ENCODE measurements at regions not wholly inside any gene's neighbourhood (a gene's known extent, or its start where the extent isn't known, plus 50 kb on each side); places are given as distances from the start of the nearest gene placed in this dataset.

DNA sequence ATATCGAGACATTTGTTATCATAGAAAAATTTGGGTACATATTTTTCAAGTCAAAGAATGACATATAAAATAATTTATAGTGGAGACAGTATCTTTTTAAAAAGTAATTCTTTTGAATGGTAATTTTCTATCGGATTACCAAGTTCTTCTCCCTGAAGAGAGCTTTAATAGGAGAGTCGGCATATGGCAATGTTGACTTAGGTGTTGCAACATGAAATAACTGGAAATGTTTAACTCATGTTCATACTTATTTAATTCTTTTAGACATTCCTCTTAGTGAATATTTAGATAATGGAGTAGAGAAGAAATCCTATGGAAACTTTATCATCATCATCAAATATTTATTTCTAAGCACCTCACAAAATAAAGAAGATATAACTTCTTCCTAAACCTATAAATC, 118.2 kb upstream of the CTNND2 start:
- DNase-seq (ENCODE audit: insufficient read length, low spot score) (no peak), FAIRE-seq (peak; percentile 46)
- TF ChIP-seq, protein P1, sequence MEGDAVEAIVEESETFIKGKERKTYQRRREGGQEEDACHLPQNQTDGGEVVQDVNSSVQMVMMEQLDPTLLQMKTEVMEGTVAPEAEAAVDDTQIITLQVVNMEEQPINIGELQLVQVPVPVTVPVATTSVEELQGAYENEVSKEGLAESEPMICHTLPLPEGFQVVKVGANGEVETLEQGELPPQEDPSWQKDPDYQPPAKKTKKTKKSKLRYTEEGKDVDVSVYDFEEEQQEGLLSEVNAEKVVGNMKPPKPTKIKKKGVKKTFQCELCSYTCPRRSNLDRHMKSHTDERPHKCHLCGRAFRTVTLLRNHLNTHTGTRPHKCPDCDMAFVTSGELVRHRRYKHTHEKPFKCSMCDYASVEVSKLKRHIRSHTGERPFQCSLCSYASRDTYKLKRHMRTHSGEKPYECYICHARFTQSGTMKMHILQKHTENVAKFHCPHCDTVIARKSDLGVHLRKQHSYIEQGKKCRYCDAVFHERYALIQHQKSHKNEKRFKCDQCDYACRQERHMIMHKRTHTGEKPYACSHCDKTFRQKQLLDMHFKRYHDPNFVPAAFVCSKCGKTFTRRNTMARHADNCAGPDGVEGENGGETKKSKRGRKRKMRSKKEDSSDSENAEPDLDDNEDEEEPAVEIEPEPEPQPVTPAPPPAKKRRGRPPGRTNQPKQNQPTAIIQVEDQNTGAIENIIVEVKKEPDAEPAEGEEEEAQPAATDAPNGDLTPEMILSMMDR (IDR thresholded peaks at IDR 0.05; ENCODE audit: insufficient read depth, missing control alignments): no peak

DNA sequence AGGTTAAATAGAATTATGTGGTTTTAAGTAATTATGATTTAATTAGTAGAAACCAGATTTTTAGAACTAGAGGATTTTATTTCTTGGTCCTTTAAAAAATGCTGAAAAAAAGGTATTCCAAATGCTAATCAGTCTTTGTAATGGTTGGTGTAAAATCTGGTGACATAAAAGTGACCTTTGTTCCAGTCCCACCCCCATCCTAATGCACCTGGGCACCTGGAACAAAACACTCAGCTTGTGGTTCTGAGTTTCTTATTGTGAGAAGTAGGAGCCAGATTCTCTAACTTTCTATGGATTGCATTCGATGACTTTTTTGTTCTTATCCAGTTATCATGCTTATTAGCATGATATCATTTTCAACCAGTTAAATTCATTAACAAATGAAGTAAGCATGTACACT, 115.1 kb upstream of the CTNND2 start:
- FAIRE-seq: no peak
- DNase-seq (ENCODE audit: insufficient read length, low spot score): no peak
- TF ChIP-seq, protein P1 (IDR thresholded peaks at IDR 0.05; ENCODE audit: insufficient read depth, missing control alignments): no peak

DNA sequence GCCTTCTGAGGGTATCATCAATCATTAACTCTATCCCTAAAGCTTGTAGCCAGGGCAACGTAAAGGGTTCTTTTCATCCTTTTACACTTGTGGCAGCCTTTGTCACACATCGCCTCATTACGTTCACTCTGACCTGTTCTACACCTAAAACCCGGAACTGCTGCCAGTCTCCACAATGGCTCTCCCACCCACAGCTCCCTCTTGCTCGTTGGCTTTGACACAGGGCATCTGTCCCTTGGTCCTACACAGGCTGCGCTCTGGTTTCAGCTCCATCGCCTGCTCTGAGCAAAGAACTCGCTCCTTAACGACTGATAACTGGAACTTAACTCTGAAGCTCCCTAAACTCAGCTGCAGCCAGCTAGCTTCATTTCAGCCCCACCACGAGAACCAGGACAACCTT, 112.8 kb upstream of the CTNND2 start:
- TF ChIP-seq, protein P1 (IDR thresholded peaks at IDR 0.05; ENCODE audit: insufficient read depth, missing control alignments): no peak
- FAIRE-seq: no peak
- DNase-seq (ENCODE audit: insufficient read length, low spot score): no peak

DNA sequence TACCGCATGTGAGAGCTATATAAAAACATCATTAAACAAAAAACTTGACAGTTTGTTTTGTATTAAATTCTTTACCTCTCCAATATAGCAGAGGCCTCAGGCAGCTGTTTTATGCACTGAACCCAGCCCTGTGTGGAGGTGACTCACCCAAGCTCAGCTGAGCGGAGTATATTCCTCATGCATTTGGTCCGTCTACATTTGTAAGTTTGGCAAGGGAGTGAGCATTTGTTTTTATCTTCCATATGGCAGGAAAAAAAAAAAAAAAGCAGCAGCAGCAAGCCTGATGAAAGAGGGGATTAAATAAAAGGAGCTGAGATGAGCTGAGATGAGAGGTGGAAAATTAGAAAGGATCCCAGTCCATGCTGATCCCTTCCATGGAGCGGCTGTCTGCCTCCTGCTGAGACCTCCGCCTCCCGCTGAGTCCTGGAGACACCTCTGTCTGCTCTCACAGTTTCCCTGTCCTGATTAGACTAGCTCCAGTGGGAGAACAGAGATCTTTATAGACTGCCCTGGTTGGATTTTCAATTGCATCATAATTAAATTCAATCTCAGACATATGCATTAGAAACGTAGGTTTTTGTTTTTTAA, 112.0 kb upstream of the CTNND2 start:
- TF ChIP-seq, protein P1 (IDR thresholded peaks at IDR 0.05; ENCODE audit: insufficient read depth, missing control alignments): no peak
- peak; percentile 87 for FAIRE-seq
- DNase-seq (ENCODE audit: insufficient read length, low spot score): peak; percentile 11

DNA sequence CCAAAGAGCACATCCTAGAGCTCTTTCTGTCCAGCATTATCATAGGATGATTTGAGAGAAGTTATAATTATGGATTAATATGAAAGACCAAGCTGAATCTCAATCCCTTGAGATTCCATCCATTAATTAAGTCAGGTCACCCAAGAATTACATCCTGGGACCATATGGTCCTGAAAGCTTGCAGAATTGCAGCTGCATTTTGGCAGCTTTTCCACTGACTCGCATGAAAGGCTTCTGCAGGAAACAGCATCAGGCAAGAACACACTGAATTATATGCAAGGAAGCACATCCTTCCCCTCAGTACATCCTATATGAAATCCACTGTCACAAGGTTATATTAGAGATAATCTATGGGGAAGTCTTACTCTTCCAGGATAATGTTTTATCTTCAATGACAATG, 109.1 kb upstream of the CTNND2 start:
- peak; percentile 98 for FAIRE-seq
- no peak for DNase-seq (ENCODE audit: insufficient read length, low spot score)
- TF ChIP-seq, protein P1 (IDR thresholded peaks at IDR 0.05; ENCODE audit: insufficient read depth, missing control alignments): no peak

DNA sequence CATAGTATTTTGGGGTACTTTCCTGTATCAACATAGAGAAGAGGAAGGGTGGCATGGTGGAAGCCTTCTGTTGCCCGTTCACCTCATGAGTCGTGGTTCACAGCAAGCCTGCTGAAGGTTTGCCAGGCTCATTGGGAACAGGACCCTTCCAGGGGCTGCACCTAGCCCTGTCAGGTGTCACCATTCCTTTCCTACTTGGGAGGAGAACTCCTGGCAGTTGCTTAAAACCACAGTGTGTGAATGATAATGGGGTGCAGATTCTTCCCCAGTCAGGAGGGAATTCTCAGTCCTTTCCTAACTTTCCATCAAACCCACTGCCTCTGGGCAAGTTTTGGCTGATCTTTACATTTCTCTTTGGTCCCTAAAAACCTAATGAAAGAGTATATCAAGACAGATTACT, 99.4 kb upstream of the CTNND2 start:
- TF ChIP-seq, protein P1 (IDR thresholded peaks at IDR 0.05; ENCODE audit: insufficient read depth, missing control alignments): no peak
- FAIRE-seq (no peak), DNase-seq (ENCODE audit: insufficient read length, low spot score) (no peak)

DNA sequence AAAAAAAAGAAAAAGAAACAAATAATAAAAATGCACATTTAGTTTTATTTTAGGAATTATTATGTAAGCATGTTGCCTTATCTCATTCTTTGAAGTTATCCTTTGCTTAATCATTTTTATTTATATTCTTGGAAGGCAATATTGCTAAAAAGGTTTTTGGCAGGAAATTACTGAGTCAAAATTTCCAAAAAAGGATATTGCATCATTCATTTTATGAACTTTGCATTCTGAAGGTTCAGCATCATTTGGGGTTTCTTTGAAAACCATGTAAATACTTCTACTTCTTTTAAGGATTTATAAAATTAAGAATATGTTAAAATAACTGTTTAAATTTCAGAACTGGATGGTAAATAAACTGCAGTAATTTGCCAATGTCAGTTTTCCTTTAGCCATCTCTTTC, 94.2 kb upstream of the CTNND2 start:
- TF ChIP-seq, protein P1 (IDR thresholded peaks at IDR 0.05; ENCODE audit: insufficient read depth, missing control alignments): no peak
- FAIRE-seq: no peak
- DNase-seq (ENCODE audit: insufficient read length, low spot score): no peak
